K562 (cell line): ENCODE measurements at regions not wholly inside any gene's neighbourhood (a gene's known extent, or its start where the extent isn't known, plus 50 kb on each side); places are given as distances from the start of the nearest gene placed in this dataset.

Source experiments
- CBX2 ChIP-seq: fragments of 200-600 bp; sonication (generic); IDR thresholded peaks from one replicate; pipeline ENCODE4 v1.6.1; 2012; ENCODE audit warnings: mild to moderate bottlenecking, low read length, inconsistent platforms; ENCODE audit not compliant: insufficient read depth, poor library complexity, severe bottlenecking
- NEUROD1 ChIP-seq: fragments of 150-350 bp; IDR thresholded peaks from 2 replicates; pipeline ENCODE4 v1.6.1; 2014; ENCODE audit warnings: borderline replicate concordance, low read length, low read depth; ENCODE audit not compliant: partially characterized antibody
- ZNF23 ChIP-seq: fragments of 250-450 bp; sonication (Bioruptor Pico); IDR thresholded peaks from 2 replicates; pipeline ENCODE4 v1.4.0; 2020; ENCODE audit warnings: mild to moderate bottlenecking
- ZNF318 ChIP-seq, 2 experiments: fragments of 450-650 bp; IDR thresholded peaks; 2 replicates each; pipeline ENCODE4 v1.6.1; 2016; ENCODE audit warnings: mild to moderate bottlenecking in 2 of 2, borderline replicate concordance in 1 of 2, low read depth in 1 of 2, moderate library complexity in 1 of 2
- ZNF324 ChIP-seq: fragments of 250-450 bp; sonication (Bioruptor Pico); IDR thresholded peaks from 2 replicates; pipeline ENCODE4 v1.4.0; 2020; ENCODE audit warnings: mild to moderate bottlenecking
- TF ChIP-seq, protein P1 (sequence below): fragments of 450-650 bp; formaldehyde crosslinking; conservative IDR thresholded peaks from 2 replicates; pipeline ENCODE4 v1.4.0; 2022; ENCODE audit warnings: mild to moderate bottlenecking, missing genetic modification characterization

DNA sequence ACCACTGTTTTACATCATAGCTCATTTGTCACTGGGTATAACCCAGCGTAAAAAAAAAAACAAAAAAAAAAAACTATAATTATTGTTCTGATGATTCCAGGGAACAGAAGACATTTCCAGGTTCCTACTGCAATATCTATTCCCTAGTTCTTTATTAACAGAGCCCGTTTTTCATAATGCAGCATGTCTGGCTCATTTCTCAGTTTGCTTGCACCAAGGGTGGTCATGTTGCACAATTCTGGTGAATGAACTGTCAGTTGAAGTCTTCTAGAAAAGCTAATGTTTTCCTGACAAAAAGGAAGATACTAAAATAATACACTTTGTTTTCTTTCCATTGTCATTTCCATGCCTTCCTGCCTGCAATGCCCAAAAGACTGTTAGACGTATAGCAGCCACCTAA is 180.1 kb downstream of the RDH14 start (continued):
- no peak for TF ChIP-seq ZNF23 (CRISPR knock-in tag)
- no peak for TF ChIP-seq ZNF324 (CRISPR knock-in tag)
- TF ChIP-seq NEUROD1: no peak
- no peak for TF ChIP-seq CBX2
- no peak for TF ChIP-seq ZNF318 (IDR thresholded peaks at IDR 0.05; ENCODE audit: borderline replicate concordance in 1 of 2, low read depth in 1 of 2)
- TF ChIP-seq, protein P1, sequence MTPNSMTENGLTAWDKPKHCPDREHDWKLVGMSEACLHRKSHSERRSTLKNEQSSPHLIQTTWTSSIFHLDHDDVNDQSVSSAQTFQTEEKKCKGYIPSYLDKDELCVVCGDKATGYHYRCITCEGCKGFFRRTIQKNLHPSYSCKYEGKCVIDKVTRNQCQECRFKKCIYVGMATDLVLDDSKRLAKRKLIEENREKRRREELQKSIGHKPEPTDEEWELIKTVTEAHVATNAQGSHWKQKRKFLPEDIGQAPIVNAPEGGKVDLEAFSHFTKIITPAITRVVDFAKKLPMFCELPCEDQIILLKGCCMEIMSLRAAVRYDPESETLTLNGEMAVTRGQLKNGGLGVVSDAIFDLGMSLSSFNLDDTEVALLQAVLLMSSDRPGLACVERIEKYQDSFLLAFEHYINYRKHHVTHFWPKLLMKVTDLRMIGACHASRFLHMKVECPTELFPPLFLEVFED (CRISPR knock-in tag): no peak
